ENCODE measurements at regions not wholly inside any gene's neighbourhood (a gene's known extent, or its start where the extent isn't known, plus 50 kb on each side); places are given as distances from the start of the nearest gene placed in this dataset.

- DNase-seq (ENCODE audit: low spot score): no peak
Observed at GRCh38 chr6:170232186-170233002, 58.5 kb downstream of the DLL1 start.

DNA sequence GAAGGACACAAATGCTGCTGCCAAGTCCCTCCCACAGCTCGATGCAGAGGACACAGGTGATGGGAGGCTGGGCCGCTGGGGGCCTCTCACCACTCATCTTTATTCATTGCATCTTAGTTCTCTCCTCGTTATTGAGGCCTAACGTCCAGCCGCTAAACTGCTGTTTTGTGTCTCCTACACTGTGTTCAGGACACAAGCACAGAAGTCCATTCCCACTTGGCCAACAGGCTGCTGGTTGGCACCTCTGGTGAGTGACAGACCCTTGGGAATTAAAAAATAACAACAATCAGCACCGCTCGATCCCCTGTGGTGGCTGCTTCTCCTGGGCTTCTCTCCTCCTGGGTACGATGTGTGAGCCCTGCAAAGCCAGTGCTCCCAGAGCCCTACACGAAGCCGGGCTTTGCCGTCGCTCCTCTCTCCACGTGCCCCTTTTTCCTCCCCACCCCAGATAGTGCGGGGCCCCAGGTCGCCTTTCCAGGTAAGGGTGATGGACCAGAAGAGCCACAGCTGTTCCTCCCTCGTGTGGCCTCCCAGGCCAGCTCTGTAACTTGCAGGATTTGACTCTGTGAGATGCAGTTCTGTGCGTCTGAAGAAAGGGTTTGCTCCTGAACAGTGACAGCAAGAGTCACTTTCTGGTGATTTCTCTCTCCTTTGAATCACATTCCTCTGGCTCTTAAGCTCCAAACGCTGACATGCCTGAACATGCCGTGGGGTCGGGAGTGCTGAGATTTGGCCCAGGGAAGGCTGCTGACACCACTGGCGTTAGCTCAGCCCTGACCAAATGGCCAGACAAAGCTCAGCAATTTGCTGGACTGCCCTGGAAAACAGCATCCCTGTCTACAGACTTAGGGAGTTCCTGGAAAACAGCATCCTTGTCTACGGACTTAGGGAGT, 59.3 kb downstream of the DLL1 start:
- no peak for DNase-seq (ENCODE audit: low spot score)

DNA sequence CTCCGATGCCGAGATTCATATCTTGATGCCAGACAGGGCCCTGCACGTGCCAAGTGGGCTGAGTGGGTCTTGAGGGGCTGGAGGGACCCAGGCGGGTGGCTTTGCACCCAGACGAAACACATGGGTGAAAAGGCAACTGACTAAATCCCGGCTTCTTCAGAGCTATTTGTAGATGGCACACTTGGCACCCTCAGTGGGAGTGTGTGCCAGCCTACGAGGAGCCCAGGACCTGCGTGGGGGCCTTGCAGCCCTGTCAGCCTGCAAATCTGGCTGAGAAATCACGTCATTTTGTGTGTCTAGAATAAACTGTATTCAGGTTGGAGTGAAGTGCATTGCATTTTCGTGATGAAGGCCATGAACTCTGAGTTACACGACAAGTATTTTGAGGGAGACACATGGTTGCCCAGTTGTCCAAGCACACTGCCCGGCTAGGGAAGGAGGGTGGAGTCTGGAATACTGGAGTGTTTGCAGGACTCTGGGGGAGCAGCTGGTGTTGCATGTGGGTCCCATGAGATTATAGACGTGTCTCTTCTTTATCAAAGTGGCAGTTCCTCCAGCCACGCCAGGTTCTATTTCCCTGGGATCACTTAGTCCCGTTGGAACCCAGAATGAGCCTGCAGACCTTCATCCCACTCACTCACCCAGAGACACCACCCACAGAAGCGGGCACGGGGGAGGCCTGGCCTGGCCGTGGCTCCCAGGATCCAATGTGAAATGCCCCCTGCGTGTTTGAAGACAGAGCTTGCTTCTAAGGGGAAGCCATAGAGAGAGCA, 60.2 kb downstream of the DLL1 start:
- DNase-seq (ENCODE audit: low spot score): no peak

GRCh38 chr6:170229851-170230519, 60.9 kb downstream of the DLL1 start:
- DNase-seq (ENCODE audit: low spot score): no peak

DNA sequence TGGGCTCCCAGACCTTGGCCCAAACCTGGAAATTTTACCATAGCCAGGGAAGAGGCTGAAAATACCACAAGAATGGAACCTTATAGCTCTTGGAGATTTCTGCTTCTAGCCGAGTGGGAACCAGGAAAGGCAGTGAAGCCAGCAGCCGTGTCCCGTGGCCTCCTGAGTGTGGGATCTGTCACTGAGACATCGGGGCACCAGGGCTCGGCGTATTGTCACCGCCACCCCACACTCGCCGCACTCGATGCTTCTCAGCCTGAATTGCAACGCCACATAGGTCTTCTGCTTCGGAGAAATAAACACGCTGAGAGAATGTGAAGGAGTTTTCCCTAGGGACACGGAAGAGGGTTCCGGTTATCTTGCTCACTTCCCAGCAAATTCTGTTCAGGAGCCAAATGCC, 61.5 kb downstream of the DLL1 start:
- no peak for DNase-seq (ENCODE audit: low spot score)

DNA sequence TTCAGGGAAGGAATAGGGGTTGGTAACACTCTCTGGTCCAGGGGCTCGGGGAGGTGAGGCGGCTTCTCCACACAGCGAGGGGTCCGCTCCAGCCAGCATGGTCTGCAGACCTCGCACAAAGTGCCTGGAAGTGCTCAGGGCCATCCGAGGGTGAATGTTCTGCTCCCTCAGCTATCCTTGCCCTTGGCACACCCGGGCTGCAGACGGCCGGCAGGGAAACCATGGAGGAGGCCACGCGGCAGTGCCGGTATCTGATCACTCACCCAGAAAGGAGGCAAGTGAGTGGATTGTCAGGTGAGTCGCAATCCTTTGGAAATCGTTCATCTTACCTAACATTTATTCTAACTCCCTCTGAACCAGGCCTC, 62.0 kb downstream of the DLL1 start:
- DNase-seq (ENCODE audit: low spot score): no peak

GRCh38 chr6:170227996-170228945, 62.6 kb downstream of the DLL1 start:
- DNase-seq (ENCODE audit: low spot score): no peak

- DNase-seq (ENCODE audit: low spot score): no peak
Observed at GRCh38 chr6:170227521-170227983, 63.3 kb downstream of the DLL1 start.

DNA sequence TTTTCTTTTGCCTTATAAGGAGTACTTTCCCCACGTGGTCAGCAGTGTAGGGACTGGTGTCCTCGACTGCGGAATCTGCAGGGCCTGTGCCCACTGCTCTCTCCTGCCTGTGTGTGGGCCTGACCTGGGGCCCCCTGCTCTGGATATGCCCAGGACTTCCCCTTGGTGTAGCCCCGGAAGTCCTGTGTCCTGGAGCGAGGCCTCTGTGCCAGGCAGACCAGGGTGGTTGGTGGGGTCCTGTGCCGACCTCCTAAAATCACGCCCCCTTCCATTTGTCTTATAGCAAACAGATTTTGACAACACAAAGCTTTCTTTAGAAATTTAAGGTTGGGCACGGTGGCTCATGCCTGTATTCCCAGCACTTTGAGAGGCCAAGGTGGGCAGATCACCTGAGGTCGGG, 64.2 kb downstream of the DLL1 start:
- DNase-seq (ENCODE audit: low spot score): no peak

- DNase-seq (ENCODE audit: low spot score): no peak
Observed at GRCh38 chr6:170225852-170226417, 64.9 kb downstream of the DLL1 start.

DNA sequence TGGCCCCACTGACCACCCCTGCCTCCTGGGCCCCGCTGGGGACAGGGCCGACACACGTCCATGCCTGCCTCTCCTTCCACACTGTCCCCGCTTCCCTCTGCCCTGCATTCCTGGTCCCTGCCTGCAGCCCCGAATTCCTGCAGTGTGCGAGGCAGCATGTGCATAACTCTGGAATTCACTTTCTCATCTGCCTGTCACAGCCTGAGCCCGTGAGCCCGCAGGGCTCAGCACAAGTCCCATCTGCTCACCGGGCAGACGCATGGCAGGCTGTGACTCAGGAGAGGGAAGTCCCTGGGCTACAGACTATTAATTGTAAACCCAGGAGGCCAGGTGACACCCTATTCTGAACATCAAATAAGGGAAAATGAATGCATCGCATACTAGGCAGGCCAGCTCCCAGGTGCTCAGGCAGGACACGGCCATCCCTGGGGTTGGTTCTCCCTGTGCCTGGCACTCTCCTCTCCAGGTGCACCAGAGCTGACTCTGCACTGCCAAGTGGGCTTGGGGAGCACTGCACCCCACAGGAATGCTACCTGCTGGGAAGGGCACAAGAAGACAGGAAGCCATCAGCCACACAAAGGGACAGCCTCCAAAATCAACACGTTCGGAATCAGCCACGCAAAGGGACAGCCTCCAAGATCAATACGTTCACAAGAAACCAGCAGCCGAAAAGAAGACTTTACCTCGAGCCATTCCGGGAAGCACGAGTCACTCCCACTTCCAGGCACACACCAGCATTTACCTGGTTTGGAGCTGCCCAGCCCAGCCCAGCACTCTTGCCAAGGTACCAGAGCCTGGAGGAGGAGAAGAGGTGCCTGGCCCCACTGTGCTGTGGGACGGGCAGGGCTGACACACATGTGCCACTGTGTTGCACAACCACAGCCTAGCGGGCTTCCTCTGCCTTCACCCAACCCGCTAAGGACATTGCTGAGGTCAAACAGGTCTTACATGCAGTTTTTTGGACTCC, 65.9 kb downstream of the DLL1 start:
- DNase-seq (ENCODE audit: low spot score): no peak

DNA sequence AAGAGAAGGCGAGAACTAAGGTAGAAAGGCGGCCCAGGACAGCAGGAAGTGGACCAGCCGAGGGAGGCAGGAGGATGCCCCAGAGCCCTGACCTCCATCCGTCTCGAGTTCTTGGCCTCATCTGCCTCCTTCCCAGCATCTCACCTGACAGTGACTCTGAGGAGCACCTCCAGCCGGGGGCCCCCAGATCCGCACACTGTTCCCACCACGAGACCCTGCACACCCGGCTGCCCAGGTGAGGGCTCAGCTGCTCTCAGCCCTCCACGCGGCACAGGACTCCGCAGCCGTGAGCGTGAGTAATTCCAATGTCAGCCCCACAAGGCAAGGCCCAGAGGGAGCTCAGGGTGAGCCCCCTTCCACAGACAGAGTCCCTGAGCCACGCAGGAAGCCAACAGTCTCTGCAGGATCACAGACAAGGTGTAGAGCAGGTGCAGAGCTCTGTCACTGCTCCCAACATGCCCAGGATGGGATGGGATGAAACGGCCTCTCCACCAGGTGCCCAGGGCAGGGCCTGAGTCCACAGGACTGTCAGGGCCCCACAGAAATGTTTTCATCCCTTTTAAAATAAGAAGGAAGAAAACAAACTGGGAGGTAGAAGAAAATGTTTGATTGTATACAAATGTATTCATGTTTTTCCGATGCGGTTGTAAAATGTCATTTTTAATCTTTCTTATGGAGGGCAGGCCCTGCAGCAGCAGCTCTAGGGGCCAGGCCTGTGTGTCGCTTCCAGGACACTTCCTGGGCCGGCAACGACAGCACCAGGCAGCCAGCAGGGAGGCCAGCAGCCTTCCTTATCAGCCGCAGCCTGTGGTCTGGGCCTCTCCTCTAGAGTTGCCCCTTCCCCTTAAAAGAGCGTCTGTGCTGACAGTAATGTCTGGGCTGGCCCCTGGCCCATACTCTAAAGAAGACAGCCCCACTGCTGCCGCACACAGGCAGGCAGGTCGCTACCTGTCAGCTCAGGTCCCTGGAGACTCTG, 66.9 kb downstream of the DLL1 start:
- no peak for DNase-seq (ENCODE audit: low spot score)

DNA sequence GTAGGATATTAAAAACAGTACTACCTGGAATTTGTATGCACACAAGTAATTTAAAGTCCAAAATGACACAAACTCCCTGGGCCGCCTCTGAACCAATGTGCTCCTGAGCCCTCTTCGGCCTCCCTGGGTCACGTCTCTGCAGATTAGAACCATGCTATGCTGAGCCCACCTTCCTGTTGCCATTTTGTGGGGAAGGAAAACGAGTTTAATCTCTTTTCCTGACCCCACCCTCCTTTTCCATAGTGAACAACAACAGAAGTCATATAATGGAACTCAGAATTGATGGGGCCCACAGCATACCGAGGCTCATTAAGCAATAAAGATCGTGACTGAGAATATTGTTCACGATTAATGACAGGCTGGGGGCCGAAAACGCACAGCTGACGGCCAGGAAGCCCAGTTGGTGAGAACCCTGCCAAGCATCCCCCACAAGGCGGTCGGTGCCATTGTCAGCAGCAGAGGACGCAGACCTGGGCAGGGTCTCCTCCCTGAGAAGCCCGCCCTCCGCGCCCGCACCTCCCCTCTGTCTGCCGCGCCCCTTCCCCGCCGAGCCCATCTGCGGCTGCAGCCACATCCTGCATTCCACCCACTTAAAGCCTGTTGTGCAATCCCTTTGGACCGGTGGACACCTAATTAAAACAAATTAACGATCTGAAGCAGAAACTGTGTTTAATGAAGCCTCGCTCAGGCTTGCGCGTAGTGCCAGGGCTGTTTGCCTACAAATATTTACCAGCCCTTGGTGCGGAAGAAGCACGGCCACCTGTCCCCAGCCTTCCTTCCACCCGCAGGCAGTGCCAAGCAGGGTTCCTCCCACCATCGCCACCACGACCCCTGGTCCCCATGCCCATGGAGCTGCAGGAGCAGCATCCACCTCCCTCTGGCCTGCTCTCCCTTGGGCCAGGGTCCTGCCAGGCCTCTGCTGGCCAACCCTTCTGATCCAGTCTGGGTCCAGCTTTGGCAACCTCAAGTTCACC, 68.1 kb downstream of the DLL1 start:
- no peak for DNase-seq (ENCODE audit: low spot score)

- no peak for DNase-seq (ENCODE audit: low spot score)
Observed at GRCh38 chr6:170221753-170222400, 69.0 kb downstream of the DLL1 start.

GRCh38 chr6:170221052-170221752, 69.7 kb downstream of the DLL1 start:
- no peak for DNase-seq (ENCODE audit: low spot score)
